ENCODE measurements at regions not wholly inside any gene's neighbourhood (a gene's known extent, or its start where the extent isn't known, plus 50 kb on each side); places are given as distances from the start of the nearest gene placed in this dataset.
"Not testable (repeated sequence)": the region's sequence is repeated elsewhere in the genome, so short reads cannot be mapped to it uniquely, and the experiment has no call there.

- no peaks in the 10 kb centered on the region for H3K27me3 Mint-ChIP-seq (ENCODE audit: insufficient read depth)
- Histone ChIP-seq H3K9ac (ENCODE audit: extremely low read depth, low read length, poor library complexity, severe bottlenecking) (no peak overlapping the region), H3K9me3 (ENCODE audit: control insufficient read depth, low read length) (no peaks in the 10 kb centered on the region), H3K4me3 (ENCODE audit: low read length) (no peak overlapping the region), H3K27ac (ENCODE audit: low read depth, low read length) (no peak overlapping the region), H3K27me3 (ENCODE audit: control insufficient read depth, insufficient read depth, low read length, poor library complexity, severe bottlenecking) (no peaks in the 10 kb centered on the region), H3K4me1 (ENCODE audit: control insufficient read depth, insufficient read depth, low read length) (no peaks in the 10 kb centered on the region), H3K36me3 (ENCODE audit: control insufficient read depth, insufficient read depth, low read length) (no peaks in the 10 kb centered on the region)
- H3K27ac Mint-ChIP-seq, result no peak overlapping the region
- peaks cover 14% of the 10 kb centered on the region for H3K9me3 Mint-ChIP-seq
- no peak for DNase-seq
- no peak for TF ChIP-seq CTCF (conservative IDR thresholded peaks at IDR 0.05)
- H3K4me3 Mint-ChIP-seq, result no peak overlapping the region
- 93 to 100% methylated on average over 1 to 2 of the region's 2 CpGs for WGBS, 2 experiments (ENCODE audit: insufficient coverage in 1 of 2, insufficient read length in 1 of 2)
- no peaks in the 10 kb centered on the region for H3K4me1 Mint-ChIP-seq
- no peaks in the 10 kb centered on the region for H3K36me3 Mint-ChIP-seq (ENCODE audit: low read depth)
These were observed 199.5 kb upstream of the GRM3 start for GRCh38 chr7:86444245-86444644.

- H3K9me3 ChIP-seq (ENCODE audit: control insufficient read depth, low read length); H3K4me3 ChIP-seq (ENCODE audit: low read length); H3K4me3 Mint-ChIP-seq; H3K4me1 ChIP-seq (ENCODE audit: control insufficient read depth, insufficient read depth, low read length); H3K36me3 Mint-ChIP-seq (ENCODE audit: low read depth); DNase-seq; H3K27me3 ChIP-seq (ENCODE audit: control insufficient read depth, insufficient read depth, low read length, poor library complexity, severe bottlenecking); H3K27ac Mint-ChIP-seq; H3K36me3 ChIP-seq (ENCODE audit: control insufficient read depth, insufficient read depth, low read length); H3K9ac ChIP-seq (ENCODE audit: extremely low read depth, low read length, poor library complexity, severe bottlenecking); H3K27me3 Mint-ChIP-seq (ENCODE audit: insufficient read depth); H3K4me1 Mint-ChIP-seq; H3K27ac ChIP-seq (ENCODE audit: low read depth, low read length): not testable (repeated sequence)
- 94 to 100% methylated on average over 4 to 29 of the region's 29 CpGs for WGBS, 2 experiments (ENCODE audit: insufficient coverage in 1 of 2, insufficient read length in 1 of 2)
- H3K9me3 Mint-ChIP-seq, result peaks cover 14% of the 10 kb centered on the region
These were observed 203.3 kb upstream of the GRM3 start for GRCh38 chr7:86440420-86440819.

- H3K27ac ChIP-seq (ENCODE audit: low read depth, low read length), result no peak overlapping the region
- Mint-ChIP-seq H3K27me3 (ENCODE audit: insufficient read depth) (no peaks in the 10 kb centered on the region), H3K9me3 (peaks cover 14% of the 10 kb centered on the region), H3K36me3 (ENCODE audit: low read depth) (no peaks in the 10 kb centered on the region), H3K27ac (no peak overlapping the region), H3K4me3 (no peak overlapping the region), H3K4me1 (peaks cover 6% of the 10 kb centered on the region)
- peaks cover 9% of the 10 kb centered on the region for H3K27me3 ChIP-seq (ENCODE audit: control insufficient read depth, insufficient read depth, low read length, poor library complexity, severe bottlenecking)
- H3K4me1 ChIP-seq (ENCODE audit: control insufficient read depth, insufficient read depth, low read length), result no peaks in the 10 kb centered on the region
- 95% methylated on average over 1 of the region's 2 CpGs; no CpG with 5 or more reads in 1 of the 2 experiments for WGBS, 2 experiments (ENCODE audit: insufficient coverage in 1 of 2, insufficient read length in 1 of 2)
- no peak for TF ChIP-seq CTCF (conservative IDR thresholded peaks at IDR 0.05)
- no peak overlapping the region for H3K9ac ChIP-seq (ENCODE audit: extremely low read depth, low read length, poor library complexity, severe bottlenecking)
- H3K9me3 ChIP-seq (ENCODE audit: control insufficient read depth, low read length), result no peaks in the 10 kb centered on the region
- no peaks in the 10 kb centered on the region for H3K36me3 ChIP-seq (ENCODE audit: control insufficient read depth, insufficient read depth, low read length)
- no peak overlapping the region for H3K4me3 ChIP-seq (ENCODE audit: low read length)
- DNase-seq, result no peak
These were observed 205.7 kb upstream of the GRM3 start for GRCh38 chr7:86437951-86438450.

GRCh38 chr7:86431761-86432160 lies 211.9 kb upstream of the GRM3 start:
- no peak overlapping the region for H3K27ac ChIP-seq (ENCODE audit: low read depth, low read length)
- Mint-ChIP-seq H3K4me3 (no peak overlapping the region), H3K27ac (no peak overlapping the region), H3K27me3 (ENCODE audit: insufficient read depth) (peaks cover 7% of the 10 kb centered on the region), H3K4me1 (peaks cover 31% of the 10 kb centered on the region), H3K9me3 (no peaks in the 10 kb centered on the region), H3K36me3 (ENCODE audit: low read depth) (no peaks in the 10 kb centered on the region)
- no peak overlapping the region for H3K4me3 ChIP-seq (ENCODE audit: low read length)
- WGBS, 2 experiments (ENCODE audit: insufficient coverage in 1 of 2, insufficient read length in 1 of 2), result 97% methylated on average over 4 of the region's 4 CpGs; no CpG with 5 or more reads in 1 of the 2 experiments
- no peak for DNase-seq
- H3K9me3 ChIP-seq (ENCODE audit: control insufficient read depth, low read length), result no peaks in the 10 kb centered on the region
- H3K9ac ChIP-seq (ENCODE audit: extremely low read depth, low read length, poor library complexity, severe bottlenecking), result no peak overlapping the region
- H3K4me1 ChIP-seq (ENCODE audit: control insufficient read depth, insufficient read depth, low read length), result peaks cover 7% of the 10 kb centered on the region
- H3K36me3 ChIP-seq (ENCODE audit: control insufficient read depth, insufficient read depth, low read length), result no peaks in the 10 kb centered on the region
- H3K27me3 ChIP-seq (ENCODE audit: control insufficient read depth, insufficient read depth, low read length, poor library complexity, severe bottlenecking), result peaks cover 25% of the 10 kb centered on the region
- TF ChIP-seq CTCF (conservative IDR thresholded peaks at IDR 0.05), result no peak
